GM18858 (cell line): ENCODE measurements at regions not wholly inside any gene's neighbourhood (a gene's known extent, or its start where the extent isn't known, plus 50 kb on each side); places are given as distances from the start of the nearest gene placed in this dataset.
"Not testable (repeated sequence)": the region's sequence is repeated elsewhere in the genome, so short reads cannot be mapped to it uniquely, and the experiment has no call there.

Source experiments
- ATAC-seq: cut with Tn5 transposase; IDR thresholded peaks from one replicate; pipeline ENCODE4 v1.9.1; 2021; ENCODE audit not compliant: unreplicated experiment

DNA sequence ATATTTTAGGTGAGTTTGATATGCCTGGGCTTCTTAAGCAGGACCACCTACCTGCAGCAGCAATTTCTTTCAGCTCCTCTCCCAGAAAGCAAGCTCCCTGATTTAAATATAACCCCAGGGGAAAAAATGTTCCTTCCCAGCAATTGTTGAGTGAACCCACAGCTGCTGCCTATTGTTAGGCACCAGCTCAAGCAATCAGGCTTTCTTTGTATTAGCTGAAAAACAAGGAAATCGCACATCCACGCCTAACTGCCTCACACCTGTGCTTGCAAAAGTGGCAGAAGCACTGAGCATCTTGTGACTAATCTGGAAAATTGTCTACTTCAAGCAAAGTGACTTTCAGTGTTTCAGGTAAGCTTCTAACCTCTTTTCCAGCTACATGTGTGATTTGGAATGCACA is 432.2 kb downstream of the SMARCA1 start:
- ATAC-seq = no peak

DNA sequence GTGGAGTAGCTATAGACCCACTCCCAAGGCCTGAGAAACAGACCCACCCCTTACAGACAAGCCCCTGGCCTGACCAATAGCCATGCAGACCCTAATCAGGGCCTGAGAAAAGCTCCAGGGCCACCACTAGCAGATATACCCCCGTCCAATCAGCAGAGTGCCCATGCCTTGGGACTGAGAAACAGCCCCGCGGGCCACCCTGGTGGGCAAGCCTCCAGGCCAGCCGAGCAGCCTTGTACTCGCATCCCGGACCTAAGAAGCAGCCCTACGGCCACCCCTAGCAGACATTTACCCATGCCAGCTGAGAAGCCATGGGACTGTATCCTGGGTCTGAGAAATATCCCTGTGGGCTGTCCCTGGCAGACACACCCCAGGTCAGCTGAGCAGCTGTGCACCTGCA is 436.5 kb downstream of the SMARCA1 start:
- ATAC-seq = no peak

DNA sequence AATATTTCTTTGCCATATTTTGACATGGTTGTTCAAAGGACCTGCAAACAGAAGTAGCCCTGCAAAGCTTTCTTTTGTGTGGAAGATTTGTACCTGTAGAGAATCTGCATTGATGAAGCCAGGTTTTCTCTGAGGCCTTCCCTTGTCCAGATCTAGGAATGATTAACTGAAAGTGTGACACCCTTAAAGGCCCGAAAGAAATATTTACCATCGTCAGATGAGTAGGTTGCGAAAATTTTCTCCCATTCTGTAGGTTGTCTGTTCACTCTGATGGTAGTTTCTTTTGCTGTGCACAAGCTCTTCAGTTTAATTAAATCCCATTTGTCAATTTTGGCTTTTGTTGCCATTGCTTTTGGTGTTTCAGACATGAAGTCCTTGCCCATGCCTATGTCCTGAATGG is 439.0 kb downstream of the SMARCA1 start:
- not testable (repeated sequence) for ATAC-seq

DNA sequence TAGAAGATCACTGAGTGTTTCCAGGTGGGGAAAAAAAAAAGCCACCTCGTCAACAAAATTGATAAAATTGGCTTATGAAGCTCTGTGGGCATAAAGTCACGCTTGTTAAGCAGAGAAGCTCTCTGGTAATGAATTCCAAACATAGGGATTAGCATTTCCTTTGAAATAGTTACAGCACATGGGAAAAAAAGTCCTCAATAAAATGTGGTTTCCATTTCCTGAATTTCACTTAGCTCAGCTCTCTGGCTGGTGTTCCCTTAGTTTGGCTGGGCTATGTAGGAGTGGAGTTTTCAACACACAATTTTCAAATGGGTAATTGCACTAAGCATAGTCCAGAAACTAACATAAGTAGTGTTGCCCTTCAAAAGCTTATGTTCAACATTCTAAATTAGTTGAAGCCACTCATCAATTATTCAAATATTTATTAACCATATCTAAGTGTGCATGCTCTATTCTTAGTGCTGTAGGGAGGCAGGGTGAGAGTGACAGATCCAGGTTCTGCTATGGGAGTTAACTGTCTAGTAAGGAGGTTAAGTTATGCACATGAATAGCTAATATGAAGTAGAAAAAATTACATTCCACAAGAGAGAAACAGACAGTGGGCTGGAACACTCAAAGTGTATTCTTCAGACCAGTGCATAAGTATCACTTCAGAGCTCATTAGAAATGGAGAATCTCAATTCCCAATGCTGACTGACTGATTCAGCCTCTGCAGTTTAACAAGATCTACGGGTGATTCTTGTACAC is 445.7 kb downstream of the SMARCA1 start:
- no peak for ATAC-seq

DNA sequence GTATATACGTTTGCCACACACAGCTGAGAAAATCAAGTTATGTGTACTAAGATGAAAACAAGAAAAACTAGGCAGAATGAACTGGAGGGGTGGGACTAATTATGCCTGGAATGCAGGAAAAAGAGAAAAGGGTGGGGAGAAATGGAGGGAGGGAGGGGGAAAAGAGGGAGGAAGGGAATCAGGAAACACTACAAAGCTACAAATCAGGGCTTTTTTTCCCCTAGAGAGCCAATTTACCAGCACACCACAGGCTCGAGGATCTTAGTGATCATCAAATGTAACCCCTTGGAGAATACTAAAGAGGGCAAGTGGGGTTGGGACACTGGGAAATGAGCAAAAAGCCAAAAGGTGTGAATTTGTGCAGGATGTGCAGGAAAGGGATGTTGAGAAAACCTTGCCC is 451.9 kb downstream of the SMARCA1 start:
- no peak for ATAC-seq

DNA sequence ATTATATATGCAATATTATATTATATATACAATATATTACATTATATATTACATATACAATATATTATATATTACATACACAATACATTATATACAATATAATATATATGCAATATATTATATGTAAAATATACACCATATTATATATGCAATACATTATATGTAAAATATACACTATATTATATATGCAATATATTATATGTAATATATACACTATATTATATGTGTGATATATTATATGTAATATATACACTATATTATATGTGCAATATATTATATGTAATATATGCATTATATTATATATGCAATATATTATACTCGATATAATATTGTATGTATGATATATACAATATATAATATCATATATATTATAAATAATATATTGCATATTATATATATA is 457.4 kb downstream of the SMARCA1 start:
- no peak for ATAC-seq

DNA sequence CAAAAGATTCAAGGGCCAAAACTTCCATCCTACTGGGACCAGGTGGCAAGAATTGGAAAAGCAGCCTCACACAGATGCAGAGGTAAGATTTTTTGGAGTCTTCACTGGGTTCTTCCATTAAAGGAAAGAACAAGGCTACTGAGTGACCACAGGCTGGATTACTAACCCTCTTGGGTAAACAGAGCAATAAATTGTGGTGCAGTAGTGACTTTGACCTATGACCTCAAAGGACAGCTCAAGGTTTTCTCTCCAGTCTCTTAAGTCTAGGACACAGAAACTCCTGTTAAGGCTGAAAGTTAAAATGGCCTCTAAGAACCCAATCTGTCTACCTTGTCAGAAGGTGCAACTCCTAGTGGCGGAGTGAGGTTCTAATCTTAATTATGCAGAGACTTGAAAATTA is 464.9 kb downstream of the SMARCA1 start:
- ATAC-seq = no peak

DNA sequence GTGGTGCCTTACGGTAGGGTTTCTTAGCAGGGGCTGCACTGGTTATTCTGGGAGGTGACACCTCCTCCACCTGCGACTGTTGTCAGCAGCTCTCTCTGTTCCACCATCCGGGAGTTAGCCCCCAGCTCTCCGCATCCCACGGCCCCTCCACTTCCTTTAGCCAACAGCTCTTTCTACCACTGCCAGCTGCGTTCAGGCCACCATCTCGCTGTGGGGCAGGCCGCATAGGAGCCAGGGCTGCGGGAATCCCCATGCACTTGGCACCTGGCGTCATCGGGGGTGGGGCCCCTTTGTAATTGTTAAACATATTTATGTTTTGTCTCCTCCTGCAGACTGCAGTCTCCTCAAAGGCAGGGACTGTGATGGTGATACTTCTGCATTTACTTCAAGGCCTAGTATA is 480.2 kb downstream of the SMARCA1 start:
- ATAC-seq = no peak

DNA sequence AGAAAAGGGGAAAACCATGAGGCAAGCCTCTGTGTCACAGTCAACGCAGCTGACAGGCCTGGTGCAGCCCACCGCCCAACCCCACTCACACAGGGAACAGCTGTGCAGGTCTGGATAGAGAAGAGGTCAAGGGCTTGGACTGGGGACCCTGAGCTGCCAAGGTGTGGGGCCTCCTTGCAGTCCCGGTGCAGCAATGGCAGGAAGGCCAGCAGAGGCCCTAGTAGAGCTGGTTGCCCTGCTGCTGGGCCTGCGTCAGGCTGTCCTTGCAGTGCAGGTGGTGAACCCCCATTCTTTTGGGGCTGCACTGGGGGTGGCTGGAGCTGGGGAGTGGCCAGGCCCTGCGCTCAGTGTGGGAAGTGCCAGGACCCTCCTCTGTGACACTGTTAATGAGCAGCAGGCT is 482.0 kb downstream of the SMARCA1 start:
- ATAC-seq = no peak

DNA sequence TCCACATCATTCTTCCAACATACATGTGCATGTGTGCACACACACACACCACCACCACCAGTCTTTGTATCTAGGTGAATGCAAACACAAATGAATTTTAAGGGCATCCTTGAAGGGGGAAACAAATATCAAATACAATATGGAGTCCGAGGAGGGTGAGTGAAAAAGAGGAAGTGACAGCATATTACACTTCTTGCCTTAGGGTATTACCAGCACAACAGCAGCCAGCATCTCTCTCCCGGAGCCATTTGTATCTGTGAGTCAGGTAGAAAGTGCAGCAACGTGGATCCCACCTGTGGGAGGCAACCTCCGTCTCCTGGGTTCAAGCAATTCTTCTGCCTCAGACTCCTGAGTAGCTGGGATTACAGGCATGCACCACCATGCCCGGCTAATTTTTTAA is 483.2 kb downstream of the SMARCA1 start:
- ATAC-seq = no peak

DNA sequence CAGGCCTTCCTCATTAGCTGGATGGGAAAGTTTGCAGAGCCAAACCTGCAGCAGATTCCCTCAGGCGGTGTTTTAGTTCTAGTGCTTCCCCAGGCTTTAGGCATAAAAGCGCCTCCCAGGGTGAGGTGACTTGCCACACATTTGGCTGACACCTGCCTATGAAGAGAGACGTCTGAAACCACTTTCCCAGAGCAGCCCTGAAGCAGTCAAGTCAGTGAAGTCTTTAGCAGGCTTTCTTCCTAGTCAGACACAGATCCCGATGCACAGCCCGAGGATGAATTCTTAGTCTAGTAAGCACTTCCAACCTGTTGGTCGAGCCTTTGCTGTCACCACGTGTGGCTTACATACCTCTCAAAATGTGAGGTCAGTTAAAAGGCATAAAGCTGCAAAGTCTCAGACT is 484.1 kb downstream of the SMARCA1 start:
- no peak for ATAC-seq

DNA sequence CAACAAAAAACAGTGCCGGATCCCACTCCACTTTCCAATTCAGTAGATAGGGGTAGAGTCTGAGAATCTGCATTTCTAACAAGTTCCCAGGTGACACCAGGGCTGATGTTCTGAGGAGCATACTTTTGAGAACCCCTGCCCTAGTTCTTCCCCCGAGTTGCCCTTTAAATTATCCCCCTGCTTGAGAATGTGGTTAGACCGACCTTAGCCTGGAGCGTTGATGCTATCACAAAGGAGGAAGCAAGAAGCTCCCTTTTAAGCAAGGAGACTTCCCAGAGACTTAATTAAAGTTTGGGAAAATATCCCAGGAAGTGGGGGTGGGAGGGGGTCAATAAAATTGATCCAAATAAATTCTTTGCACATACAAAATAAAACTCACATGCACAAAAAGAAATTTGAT is 485.9 kb downstream of the SMARCA1 start:
- ATAC-seq = no peak

DNA sequence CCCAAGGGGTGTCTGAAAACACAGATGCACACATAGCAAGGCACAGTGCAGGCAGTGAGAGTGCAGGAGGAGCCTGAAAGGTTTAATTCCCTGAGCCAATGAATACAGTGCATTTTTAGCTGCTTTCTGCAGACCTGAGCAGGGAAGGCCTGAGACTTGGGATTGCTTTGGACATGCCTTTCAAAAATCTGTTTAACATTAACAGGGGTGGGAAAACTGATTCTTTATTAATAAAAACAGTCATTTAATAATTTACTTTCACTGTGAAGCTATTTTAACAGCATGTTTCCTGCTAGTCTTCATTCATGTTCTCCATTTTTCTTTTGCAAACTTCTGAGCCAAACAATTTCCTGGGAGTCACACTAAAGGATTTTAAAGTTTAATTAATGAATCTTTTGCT is 488.1 kb downstream of the SMARCA1 start:
- no peak for ATAC-seq

DNA sequence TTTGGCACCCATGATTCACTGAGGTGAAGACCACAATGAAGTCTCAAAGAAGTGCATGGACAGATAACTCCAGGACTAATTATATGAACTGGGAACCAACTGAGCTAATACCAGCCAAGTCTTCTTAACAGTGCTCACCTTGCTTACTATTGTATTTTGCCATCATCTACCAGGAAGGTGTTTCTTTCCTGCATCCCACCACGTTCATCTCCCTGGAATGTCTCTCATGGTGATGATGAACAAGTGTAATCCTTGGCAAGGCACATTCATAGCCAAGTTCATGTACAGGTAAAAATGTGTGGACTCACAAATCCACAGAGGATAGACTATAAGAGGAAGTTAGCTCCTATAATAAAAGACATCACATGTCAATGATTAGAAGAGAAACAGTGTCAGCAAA is 489.1 kb downstream of the SMARCA1 start:
- no peak for ATAC-seq

DNA sequence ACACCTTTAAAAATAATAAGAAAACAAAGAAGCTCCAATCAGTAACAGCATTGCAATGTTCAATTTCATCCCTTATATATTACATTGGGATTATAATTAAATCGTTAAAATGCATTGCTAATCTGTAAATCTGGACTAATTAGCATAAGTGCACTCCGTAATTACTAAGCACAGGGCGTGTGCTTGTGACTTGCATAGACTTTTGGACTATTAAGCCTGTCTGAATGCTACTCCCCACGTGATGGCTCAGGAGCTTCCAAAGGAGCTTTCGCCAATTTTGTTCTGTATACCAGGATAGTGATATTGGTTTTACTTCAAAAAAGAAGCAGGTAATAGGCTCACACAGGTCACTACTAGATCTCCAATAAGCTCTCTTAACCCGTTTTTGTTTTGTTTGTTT is 497.1 kb downstream of the SMARCA1 start:
- no peak for ATAC-seq

DNA sequence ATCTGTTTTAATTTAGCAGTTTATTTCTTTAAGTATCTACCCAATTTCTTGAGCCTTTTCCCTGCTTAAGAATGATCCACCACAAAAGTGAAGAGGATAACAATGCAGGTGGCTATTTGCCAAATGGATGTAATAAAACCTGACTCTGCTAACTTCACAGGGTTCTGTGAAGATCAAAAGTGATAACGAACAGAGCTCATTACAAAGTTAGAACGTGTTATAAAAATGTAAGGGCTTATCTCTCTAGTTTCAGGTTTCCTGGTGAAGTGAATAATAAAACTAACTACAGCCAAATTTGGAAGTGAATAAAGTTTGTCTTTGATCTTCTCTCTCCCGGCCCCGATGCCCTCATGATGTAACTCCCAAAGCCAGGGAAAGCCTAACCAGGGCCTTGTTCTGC is 497.9 kb downstream of the SMARCA1 start:
- no peak for ATAC-seq

DNA sequence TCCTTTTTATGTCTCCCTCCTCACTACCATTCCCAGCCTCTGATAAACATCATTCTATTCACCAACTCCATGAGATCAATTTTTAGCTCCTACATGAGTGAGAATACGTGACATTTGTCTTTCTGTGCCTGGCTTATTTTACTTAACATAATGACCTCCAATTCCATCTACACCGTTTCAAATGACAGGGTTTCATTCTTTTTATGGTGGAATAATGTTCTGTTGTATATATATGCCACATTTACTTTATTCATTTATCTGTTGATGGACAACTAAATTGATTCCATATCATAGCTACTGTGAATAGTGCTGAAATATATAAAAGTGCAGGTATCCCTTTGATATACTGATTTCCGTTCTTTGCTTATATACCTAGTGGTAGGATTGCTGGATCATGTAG is 503.9 kb downstream of the SMARCA1 start:
- ATAC-seq = no peak

DNA sequence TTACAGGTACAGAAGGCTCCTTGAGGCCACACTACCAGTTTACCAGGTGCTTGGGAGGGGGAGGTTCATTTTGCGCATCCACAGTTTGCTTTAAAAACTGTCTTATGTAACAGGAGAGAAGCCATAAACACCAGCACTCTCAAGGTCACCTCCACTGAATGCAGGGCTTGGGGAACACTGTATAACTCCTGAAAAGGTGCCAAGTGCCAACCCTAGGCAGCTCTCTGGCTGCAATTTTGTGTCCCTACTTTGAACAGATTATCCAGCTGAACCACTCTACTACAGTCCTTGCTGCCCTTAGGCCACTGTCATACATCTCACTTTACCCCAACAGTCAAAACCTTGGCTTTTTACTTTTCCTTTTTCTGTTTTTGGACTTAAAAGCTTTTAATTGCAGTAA is 507.9 kb downstream of the SMARCA1 start:
- ATAC-seq = no peak

DNA sequence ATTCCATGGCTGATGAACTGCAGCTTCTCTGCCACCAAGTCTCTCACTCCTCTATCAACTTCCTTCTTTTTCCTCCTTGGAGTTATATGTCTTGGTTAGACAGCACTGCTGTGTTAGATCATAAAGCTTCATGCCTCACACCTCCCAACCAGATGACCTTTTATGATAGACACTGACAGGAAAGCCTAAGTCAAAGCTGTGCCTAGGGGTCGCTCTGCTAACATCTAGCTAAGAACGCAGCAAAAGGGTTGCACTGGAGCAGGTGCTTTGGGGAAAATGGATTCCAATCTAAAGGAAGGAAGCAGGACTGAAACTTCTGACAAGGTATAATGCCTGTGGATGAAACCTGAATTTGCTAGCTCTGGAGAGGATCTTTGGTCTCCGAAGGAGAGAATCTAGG is 509.7 kb downstream of the SMARCA1 start:
- ATAC-seq = no peak

DNA sequence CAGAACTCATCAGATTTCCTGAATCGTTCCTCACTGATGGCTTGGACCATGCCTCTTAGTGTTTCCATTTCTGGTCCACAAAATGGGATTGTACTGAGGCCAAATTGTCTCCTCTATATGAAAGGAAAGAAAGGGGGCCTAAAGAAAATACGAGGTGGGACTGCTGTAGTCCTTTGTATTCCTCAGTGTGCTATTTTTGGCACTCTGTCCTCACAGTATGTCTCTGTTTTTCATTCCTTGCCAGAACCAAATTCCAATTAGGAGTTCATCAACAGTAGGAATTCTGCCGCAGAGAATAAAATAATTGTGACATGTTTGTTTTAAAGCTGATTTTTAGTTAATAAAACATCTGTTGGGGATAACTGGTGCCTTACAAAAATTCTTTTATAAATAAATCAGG is 515.7 kb downstream of the SMARCA1 start:
- ATAC-seq = no peak

DNA sequence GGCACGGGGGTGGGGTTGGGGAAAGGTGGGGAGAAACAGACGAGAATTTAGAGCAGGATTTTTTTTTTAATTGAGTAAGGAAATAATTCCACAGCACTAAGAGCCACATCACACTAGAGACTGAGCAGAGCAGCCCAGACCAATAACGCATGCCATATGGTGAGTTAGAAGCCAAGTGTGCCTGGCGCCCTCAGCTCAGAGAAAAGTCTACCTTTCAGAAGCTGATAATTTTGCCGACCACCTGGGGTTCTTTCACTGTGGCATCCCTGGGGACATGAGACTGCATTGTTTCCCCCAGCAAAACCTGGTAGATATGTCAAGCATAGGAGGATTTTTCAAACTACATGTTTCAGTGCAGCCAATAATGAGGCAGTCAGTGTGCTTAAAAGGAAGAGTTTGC is 516.8 kb downstream of the SMARCA1 start:
- ATAC-seq = no peak

DNA sequence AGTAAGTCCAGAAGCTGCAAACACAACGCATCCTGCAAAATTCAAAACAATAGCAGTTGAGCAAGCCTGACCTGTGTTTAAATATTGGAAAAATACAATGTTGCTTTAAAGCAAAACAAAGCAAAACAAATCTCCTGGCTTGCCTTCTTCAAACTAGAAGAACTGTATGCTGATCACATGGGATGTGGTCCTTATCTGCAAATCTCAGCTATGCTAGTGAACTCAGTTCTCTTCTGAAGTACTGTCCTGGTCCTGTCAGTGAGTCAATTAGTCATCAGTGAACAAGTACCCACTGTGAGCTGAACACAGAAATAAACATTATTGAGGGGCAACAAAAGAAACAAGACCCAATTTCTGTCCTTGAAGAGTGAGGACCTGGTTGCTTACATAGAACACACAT is 522.5 kb downstream of the SMARCA1 start:
- no peak for ATAC-seq

DNA sequence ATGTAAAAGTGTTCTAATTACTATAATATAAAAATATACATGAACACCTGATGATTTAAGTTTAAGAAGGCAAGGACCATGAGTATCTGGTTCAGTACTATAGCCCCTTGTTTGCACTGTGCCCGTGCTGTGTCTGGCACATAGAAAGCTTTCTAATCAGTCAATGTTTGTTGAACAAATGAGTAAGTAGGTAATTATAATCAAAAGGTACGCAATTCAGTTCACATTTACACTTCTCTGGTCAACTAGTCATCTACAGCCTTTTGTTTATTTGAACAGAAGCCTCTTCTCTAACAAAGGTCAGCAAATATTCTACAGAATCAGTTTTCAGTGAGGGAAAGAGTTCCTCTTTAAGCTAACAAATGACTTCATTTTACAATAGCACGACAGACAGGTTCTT is 523.3 kb downstream of the SMARCA1 start:
- ATAC-seq = no peak
